Hematopoietic multipotent progenitor cell (in vitro differentiated cells): ENCODE measurements at regions not wholly inside any gene's neighbourhood (a gene's known extent, or its start where the extent isn't known, plus 50 kb on each side); places are given as distances from the start of the nearest gene placed in this dataset.
"Not testable (repeated sequence)": the region's sequence is repeated elsewhere in the genome, so short reads cannot be mapped to it uniquely, and the experiment has no call there.

ENCODE experiments used
- DNase-seq, 3 donors: peaks; one replicate each; pipeline ENCODE4 v3.0.0-alpha.2; 2011 to 2015; ENCODE audit warnings: low read depth in 2 of 3, low spot score in 2 of 3

- no peak for DNase-seq
Measured at GRCh38 chr4:114034189-114034588, 54.7 kb upstream of the ARSJ start.

- DNase-seq, result no peak
Measured at GRCh38 chr4:114036426-114036825, 57.0 kb upstream of the ARSJ start.

- no peak for DNase-seq
Measured at GRCh38 chr4:114036864-114037263, 57.4 kb upstream of the ARSJ start.

GRCh38 chr4:114037988-114038387 is 58.5 kb upstream of the ARSJ start:
- DNase-seq, result no peak

- no peak for DNase-seq
Measured at GRCh38 chr4:114038762-114039387, 59.4 kb upstream of the ARSJ start.

- peak in 1 of 3 donors; percentile 1 for DNase-seq
Measured at GRCh38 chr4:114040319-114041116, 61.1 kb upstream of the ARSJ start.

- DNase-seq, result no peak
Measured at GRCh38 chr4:114041117-114041475, 61.6 kb upstream of the ARSJ start.

GRCh38 chr4:114043116-114043515 is 63.7 kb upstream of the ARSJ start:
- no peak for DNase-seq

- not testable (repeated sequence) for DNase-seq
Measured at GRCh38 chr4:114044351-114044750, 64.9 kb upstream of the ARSJ start.

- no peak for DNase-seq
Measured at GRCh38 chr4:114046331-114046730, 66.9 kb upstream of the ARSJ start.

GRCh38 chr4:114048154-114048553 is 68.7 kb upstream of the ARSJ start:
- DNase-seq, result not testable (repeated sequence)

GRCh38 chr4:114052227-114052626 is 72.8 kb upstream of the ARSJ start:
- DNase-seq, result no peak

- DNase-seq, result no peak
Measured at GRCh38 chr4:114056599-114056998, 77.2 kb upstream of the ARSJ start.

- DNase-seq, result no peak
Measured at GRCh38 chr4:114057746-114058145, 78.3 kb upstream of the ARSJ start.

- DNase-seq, result no peak
Measured at GRCh38 chr4:114062499-114062898, 83.1 kb upstream of the ARSJ start.

GRCh38 chr4:114072781-114073180 is 93.3 kb upstream of the ARSJ start:
- no peak for DNase-seq

- no peak for DNase-seq
Measured at GRCh38 chr4:114076899-114077570, 97.6 kb upstream of the ARSJ start.

- DNase-seq, result no peak
Measured at GRCh38 chr4:114077610-114078009, 98.2 kb upstream of the ARSJ start.

GRCh38 chr4:114078636-114079035 is 99.2 kb upstream of the ARSJ start:
- DNase-seq, result no peak

- DNase-seq, result no peak
Measured at GRCh38 chr4:114081783-114082182, 102.3 kb upstream of the ARSJ start.

GRCh38 chr4:114082348-114082747 is 102.9 kb upstream of the ARSJ start:
- no peak for DNase-seq
